Central memory CD8-positive, alpha-beta T cell (primary cell): ENCODE measurements at regions not wholly inside any gene's neighbourhood (a gene's known extent, or its start where the extent isn't known, plus 50 kb on each side); places are given as distances from the start of the nearest gene placed in this dataset.

Experiments used
- ATAC-seq: fragments of 150-1000 bp; cut with Tn5 transposase; replicated peaks from 2 replicates; pipeline ENCODE4 v1.10.0; 2022; ENCODE audit warnings: mild to moderate bottlenecking, moderate FRiP score, moderate number of reproducible peaks; ENCODE audit not compliant: poor library complexity, severe bottlenecking; ENCODE audit errors: extremely low read depth
- DNase-seq, 2 donors: peaks; one replicate each; pipeline ENCODE4 v3.0.0; 2021; ENCODE audit warnings: low spot score in 2 of 2
- H3K27ac Mint-ChIP-seq: one replicate; pipeline ENCODE4 v1.8.0; 2022; ENCODE audit warnings: low read depth, mild to moderate bottlenecking, moderate library complexity, mixed read lengths
- H3K27me3 Mint-ChIP-seq: one replicate; pipeline ENCODE4 v1.8.0; 2022; ENCODE audit warnings: mixed read lengths
- H3K36me3 Mint-ChIP-seq: one replicate; pipeline ENCODE4 v1.8.0; 2022; ENCODE audit warnings: mild to moderate bottlenecking, moderate library complexity, mixed read lengths; ENCODE audit not compliant: insufficient read depth
- H3K4me1 Mint-ChIP-seq: one replicate; pipeline ENCODE4 v1.8.0; 2022; ENCODE audit warnings: mixed read lengths
- H3K4me3 Mint-ChIP-seq: one replicate; pipeline ENCODE4 v1.8.0; 2022; ENCODE audit warnings: mild to moderate bottlenecking, moderate library complexity, mixed read lengths
- H3K9me3 Mint-ChIP-seq: one replicate; pipeline ENCODE4 v1.8.0; 2022; ENCODE audit warnings: mixed read lengths

DNA sequence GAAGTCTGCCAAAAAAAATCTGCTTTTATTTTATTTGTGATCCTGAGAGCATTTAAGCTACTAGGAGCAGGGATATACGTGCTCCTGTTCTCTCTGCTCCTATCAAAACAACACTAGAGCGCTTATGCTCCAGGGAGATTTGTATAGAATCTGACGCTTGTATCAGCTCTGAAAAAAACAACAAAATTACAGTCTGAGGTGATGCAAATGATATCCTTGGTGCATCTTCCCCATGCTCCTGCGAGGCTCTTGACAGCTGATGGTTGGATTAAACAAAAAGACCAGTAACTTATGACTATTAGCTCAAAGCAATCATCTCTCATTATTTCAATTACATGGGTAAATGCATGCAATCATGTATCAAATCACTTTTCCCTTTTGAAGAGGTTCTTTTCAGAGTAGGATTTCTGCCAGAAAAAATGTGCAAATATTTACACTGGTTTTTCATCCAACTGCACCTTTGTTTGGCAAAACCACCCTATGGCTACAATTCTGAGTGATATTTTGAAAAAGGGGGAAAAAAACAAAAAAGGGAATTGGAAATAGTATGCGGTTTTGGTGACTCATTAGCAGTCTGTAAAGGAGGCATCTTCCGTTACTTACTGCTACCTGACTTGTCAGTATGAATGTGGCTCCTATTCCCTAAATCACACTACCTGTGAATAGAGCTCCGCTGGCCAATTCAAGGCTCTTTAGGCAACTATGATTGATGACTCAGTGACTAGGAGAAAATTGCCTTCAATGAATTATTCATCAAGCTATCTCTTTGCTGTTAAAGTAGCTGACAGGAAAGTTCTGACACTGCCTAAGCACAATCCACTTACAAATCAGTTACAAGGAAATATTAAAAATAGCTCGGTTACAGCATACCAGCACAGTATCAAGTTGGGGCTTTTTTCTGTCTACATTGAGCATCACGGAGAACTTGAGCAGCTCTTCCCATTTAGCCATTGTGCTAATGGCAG lies 450.0 kb downstream of the FOXG1 start:
- Mint-ChIP-seq H3K9me3 (peaks cover 6% of the 10 kb centered on the region), H3K36me3 (no peaks in the 10 kb centered on the region), H3K27ac (no peak overlapping the region), H3K4me3 (no peak overlapping the region), H3K4me1 (no peaks in the 10 kb centered on the region), H3K27me3 (no peaks in the 10 kb centered on the region)
- ATAC-seq, result no peak
- DNase-seq, result no peak

DNA sequence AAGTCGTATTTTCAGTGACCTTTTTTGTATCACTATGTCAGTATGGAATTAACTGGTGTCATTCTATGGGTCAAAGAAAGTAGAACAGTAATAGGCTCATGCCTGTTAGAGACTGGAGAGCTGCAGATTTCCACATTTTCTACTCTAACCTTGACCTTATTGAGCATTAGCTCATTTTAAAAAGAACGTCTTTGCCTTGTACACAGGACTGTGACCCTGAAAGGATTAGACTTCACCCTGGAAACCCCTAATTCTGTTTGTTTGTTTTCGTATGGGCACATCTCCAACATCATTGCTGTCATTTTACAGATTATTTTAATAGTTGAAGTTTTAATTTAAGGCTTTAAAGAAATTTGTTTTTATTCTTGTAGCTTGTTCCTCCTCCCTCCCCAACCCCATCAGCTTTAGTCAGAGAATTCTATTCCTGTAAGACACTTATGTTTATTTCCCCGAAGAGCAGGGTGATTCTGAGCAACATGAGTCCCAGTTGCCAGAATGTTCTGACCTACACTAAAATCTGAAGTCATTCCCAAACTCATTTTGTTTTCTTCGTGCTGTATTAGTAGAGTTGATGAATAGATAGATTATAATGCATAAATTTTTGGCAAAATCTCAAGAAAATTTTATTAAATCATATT lies 451.3 kb downstream of the FOXG1 start:
- Mint-ChIP-seq H3K27ac (no peak overlapping the region), H3K36me3 (no peaks in the 10 kb centered on the region), H3K4me1 (no peaks in the 10 kb centered on the region), H3K9me3 (peaks cover 6% of the 10 kb centered on the region), H3K27me3 (no peaks in the 10 kb centered on the region), H3K4me3 (no peak overlapping the region)
- DNase-seq, result no peak
- no peak for ATAC-seq

DNA sequence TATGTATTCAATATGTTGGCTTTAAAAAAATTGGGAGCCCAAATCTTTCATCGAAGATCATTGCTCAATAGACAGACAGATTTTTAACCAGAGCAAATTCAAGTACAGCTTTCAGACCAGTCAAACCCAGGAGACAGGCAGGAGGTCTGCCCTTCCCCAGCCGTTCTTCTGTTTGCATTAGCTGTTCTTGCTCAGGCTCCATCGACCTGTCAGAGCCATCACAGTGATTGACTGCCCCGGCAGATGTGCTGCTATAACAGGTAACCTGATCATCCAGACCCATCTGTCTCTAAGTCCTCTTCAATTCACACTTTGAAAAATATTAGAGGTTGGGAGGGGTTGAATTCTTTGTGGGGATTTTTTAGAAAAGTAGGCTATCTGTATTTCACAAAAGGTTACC lies 453.5 kb downstream of the FOXG1 start:
- no peak overlapping the region for H3K4me3 Mint-ChIP-seq
- no peaks in the 10 kb centered on the region for H3K27me3 Mint-ChIP-seq
- no peak for ATAC-seq
- no peak for DNase-seq
- H3K27ac Mint-ChIP-seq, result no peak overlapping the region
- peaks cover 8% of the 10 kb centered on the region for H3K9me3 Mint-ChIP-seq
- H3K36me3 Mint-ChIP-seq, result no peaks in the 10 kb centered on the region
- no peaks in the 10 kb centered on the region for H3K4me1 Mint-ChIP-seq

DNA sequence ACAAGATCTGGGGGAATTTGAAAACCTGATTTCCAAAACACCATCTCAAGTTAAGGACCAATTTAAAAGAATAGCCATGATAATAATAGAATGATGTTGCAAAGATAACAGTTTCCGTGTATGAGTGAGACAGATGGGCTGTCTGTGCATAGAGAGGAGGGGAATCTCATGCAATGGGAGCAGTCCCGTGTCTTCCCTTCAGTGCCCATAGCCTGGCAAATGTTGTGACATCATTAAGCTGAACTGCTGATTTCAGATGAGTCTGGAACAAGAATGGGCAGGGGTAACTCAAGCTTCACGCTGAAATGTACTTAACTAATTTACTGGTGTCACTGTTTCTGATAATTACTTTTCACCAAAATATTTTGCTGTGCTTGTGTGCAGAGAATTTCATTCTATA lies 454.0 kb downstream of the FOXG1 start:
- peaks cover 8% of the 10 kb centered on the region for H3K9me3 Mint-ChIP-seq
- no peaks in the 10 kb centered on the region for H3K36me3 Mint-ChIP-seq
- H3K4me1 Mint-ChIP-seq, result no peaks in the 10 kb centered on the region
- no peak overlapping the region for H3K4me3 Mint-ChIP-seq
- no peak overlapping the region for H3K27ac Mint-ChIP-seq
- no peaks in the 10 kb centered on the region for H3K27me3 Mint-ChIP-seq
- DNase-seq (no peak), ATAC-seq (no peak)

DNA sequence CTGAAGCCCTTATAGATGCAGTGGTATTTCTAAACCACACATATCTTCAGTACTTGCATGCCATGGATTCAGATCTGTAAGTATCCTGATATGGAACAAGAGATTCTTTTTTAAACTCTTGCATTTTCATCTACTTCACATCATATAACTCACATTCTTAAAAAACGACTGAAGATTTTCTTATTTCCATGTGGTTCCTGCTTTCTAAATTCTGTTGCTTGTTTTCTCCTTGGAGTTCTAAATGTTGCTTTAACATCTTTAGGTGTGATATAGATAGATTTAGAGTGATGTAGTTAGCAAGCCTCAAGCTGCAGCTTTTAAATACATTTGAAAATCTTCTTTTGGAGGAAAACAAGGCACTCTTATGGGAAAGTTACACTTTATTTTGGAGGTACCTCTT lies 455.4 kb downstream of the FOXG1 start:
- H3K27ac Mint-ChIP-seq, result no peak overlapping the region
- ATAC-seq, result no peak
- peaks cover 8% of the 10 kb centered on the region for H3K9me3 Mint-ChIP-seq
- H3K4me1 Mint-ChIP-seq, result no peaks in the 10 kb centered on the region
- no peaks in the 10 kb centered on the region for H3K36me3 Mint-ChIP-seq
- H3K4me3 Mint-ChIP-seq, result no peak overlapping the region
- no peak for DNase-seq
- no peaks in the 10 kb centered on the region for H3K27me3 Mint-ChIP-seq

DNA sequence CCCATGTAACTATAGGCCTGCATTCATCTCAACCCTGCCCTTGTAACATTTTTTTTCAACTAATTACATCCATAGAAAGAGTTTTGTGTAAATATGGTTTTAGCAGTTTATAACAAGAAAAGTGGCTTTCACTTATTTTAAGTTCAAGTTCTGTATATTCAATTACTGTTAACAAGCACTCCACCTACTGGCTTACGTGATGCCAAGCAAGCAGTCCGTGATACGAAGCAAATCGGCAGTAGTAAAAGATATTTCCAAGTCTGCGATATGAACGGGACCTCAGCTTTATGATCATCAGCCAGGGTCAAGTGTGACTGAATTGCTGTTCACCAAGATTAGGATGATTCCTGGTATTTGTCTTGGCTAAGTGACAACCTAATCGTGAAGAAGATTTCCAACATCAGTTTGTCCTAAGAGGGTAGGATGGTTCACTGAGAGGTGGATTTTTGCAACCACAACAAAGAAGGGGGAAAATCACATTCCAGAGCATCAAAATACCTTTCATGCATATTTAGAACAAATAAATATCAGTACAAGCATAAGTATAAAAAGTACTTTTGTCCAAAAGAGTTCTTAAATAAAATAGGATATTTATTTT lies 456.2 kb downstream of the FOXG1 start:
- Mint-ChIP-seq H3K27ac (no peak overlapping the region), H3K27me3 (no peaks in the 10 kb centered on the region), H3K9me3 (peaks cover 8% of the 10 kb centered on the region), H3K4me3 (no peak overlapping the region), H3K4me1 (no peaks in the 10 kb centered on the region), H3K36me3 (no peaks in the 10 kb centered on the region)
- ATAC-seq (no peak), DNase-seq (no peak)

DNA sequence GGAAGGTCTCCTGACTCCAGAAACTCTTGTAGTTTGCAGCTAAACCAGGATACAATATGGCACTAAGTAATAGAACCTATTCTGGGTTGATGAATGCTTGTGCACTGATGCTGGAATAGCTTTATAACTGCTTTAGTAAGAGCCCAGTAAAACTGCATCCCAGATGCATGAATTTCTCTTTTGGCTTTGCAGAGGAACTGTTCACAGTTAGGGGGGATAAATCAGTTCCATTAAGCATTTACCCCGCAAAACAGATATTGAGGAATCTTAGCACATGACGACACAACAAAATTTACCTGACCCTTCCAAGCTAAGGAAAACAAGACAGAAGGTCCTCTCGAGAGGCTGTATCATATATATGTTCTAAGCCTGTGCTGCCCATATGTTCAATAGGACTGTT lies 457.4 kb downstream of the FOXG1 start:
- no peaks in the 10 kb centered on the region for H3K36me3 Mint-ChIP-seq
- no peaks in the 10 kb centered on the region for H3K4me1 Mint-ChIP-seq
- no peak overlapping the region for H3K4me3 Mint-ChIP-seq
- ATAC-seq (no peak), DNase-seq (no peak)
- no peaks in the 10 kb centered on the region for H3K27me3 Mint-ChIP-seq
- no peak overlapping the region for H3K27ac Mint-ChIP-seq
- peaks cover 8% of the 10 kb centered on the region for H3K9me3 Mint-ChIP-seq

DNA sequence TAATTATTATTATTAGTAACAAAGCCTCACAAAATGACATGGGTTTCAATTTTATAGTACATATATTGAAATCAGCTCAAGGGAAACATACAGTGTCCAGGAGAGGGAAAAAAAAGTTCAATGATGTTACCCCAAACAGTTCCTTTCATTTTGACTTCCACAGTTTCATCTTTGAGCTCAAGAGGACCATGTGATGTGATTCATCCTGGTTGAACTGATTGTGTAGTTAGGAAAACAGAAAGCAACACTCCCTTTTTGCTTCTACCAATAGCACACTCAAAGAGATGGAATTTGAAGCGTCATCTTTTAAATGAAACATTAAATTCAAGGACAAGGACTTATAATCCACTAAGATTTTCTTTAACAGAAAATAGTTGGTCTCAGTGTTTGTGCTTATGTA lies 461.0 kb downstream of the FOXG1 start:
- no peaks in the 10 kb centered on the region for H3K36me3 Mint-ChIP-seq
- no peak overlapping the region for H3K27ac Mint-ChIP-seq
- H3K4me1 Mint-ChIP-seq, result no peaks in the 10 kb centered on the region
- DNase-seq, result no peak
- peaks cover 8% of the 10 kb centered on the region for H3K9me3 Mint-ChIP-seq
- ATAC-seq, result no peak
- H3K4me3 Mint-ChIP-seq, result no peak overlapping the region
- no peaks in the 10 kb centered on the region for H3K27me3 Mint-ChIP-seq

DNA sequence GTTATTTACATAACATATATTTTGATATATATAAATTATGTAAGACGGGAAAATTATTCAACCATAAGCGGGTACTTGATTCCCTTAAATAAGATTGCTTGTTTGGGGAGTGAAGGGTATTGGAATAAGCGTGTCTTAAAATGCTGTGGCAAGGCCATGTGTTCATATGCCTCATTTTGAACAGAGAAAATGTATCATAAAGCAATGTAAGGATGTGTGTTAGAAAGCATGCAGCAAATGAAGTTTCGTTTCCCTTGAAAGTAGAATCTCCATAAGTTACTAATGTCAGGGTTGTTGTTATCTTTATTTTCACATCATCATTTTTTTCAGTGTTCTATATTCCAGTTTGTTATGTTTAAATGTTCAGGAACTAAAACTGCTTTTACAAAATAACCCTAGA lies 465.6 kb downstream of the FOXG1 start:
- Mint-ChIP-seq H3K9me3 (peaks cover under 1% of the 10 kb centered on the region), H3K27me3 (no peaks in the 10 kb centered on the region), H3K36me3 (no peaks in the 10 kb centered on the region), H3K4me1 (no peaks in the 10 kb centered on the region), H3K4me3 (no peak overlapping the region), H3K27ac (no peak overlapping the region)
- no peak for DNase-seq
- ATAC-seq, result no peak

DNA sequence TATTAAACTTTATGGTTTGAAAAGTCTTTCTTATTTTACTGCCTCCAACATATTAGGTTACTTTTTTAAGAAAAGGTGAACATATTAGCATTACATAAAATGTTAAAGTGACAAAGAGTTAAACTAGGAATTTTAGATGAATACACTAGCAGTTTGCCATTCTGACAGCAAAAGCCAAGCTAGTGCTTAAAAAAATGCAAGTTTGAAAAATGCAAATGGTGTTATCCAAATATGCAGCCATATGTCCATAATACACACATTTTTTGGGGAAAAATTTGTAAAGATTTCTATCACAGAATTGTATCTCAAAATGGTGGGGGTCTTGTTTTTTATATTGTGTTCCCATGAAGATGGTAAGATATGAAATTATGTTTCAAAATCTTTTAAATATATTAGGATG lies 466.1 kb downstream of the FOXG1 start:
- Mint-ChIP-seq H3K4me3 (no peak overlapping the region), H3K27ac (no peak overlapping the region)
- no peak for ATAC-seq

DNA sequence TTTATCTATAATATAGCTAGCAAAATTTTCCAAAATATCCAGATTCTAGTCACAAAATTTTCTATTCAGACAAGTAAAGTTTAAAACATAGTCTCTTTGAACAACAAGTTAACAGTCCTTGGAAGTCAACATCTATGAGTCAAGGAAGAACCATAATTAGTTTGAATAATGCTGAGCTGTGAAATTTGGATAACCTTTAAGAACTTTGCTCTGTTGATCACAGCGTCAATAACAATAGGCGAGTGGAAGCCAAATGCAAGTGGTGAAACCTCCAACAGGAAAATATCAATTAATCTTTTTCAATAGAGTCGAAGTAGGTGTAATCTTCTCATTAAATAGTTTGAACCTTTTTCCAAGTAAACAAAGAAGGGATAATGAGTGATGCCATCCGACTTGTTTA lies 466.6 kb downstream of the FOXG1 start:
- Mint-ChIP-seq H3K4me1 (no peaks in the 10 kb centered on the region), H3K27ac (no peak overlapping the region), H3K36me3 (no peaks in the 10 kb centered on the region), H3K9me3 (peaks cover 6% of the 10 kb centered on the region), H3K27me3 (no peaks in the 10 kb centered on the region), H3K4me3 (no peak overlapping the region)
- DNase-seq, result no peak
- ATAC-seq, result no peak

More for the DNA sequence above, 466.1 kb downstream of the FOXG1 start:
- DNase-seq, result no peak
- Mint-ChIP-seq H3K36me3 (no peaks in the 10 kb centered on the region), H3K9me3 (peaks cover 6% of the 10 kb centered on the region), H3K4me1 (no peaks in the 10 kb centered on the region), H3K27me3 (no peaks in the 10 kb centered on the region)

DNA sequence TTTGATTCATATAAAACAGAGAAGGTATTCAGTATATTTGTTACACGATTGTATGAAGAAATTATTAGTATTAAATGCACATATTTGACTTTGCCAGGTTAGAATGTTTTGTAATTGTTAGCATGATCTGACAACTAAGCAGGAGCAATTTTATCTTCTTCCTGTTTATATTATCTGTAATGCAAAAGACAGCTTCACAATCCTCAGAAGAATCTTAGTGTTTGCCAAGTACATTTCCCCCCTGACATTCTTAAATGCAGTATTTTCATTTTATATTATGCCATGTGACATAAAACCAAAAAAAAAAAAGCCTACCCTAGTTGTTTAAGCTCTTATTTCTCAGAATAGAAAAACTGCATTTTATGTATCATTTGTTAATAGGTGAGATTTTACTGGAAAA lies 469.4 kb downstream of the FOXG1 start:
- Mint-ChIP-seq H3K4me1 (no peaks in the 10 kb centered on the region), H3K27ac (no peak overlapping the region), H3K9me3 (peaks cover 6% of the 10 kb centered on the region), H3K4me3 (no peak overlapping the region), H3K27me3 (no peaks in the 10 kb centered on the region), H3K36me3 (no peaks in the 10 kb centered on the region)
- DNase-seq, result no peak
- ATAC-seq, result no peak

DNA sequence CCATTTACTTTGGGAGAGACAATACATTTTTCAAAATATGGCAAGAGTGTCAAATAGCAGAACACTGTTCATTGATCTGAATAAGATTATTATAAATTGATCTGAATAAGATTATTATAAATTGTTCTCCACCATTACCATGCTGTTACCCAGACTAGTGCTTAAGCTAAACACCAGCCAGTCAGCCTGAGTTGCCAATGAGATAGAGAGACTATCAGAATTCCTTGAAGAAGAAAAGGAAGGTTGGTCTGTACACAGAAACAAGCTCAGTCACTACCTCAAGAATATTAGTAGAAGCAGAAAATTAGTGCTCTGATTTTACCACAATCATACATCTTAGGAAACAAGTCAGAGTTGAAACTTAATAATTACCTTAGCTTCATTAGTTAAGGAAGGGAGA lies 469.8 kb downstream of the FOXG1 start:
- Mint-ChIP-seq H3K4me3 (no peak overlapping the region), H3K36me3 (no peaks in the 10 kb centered on the region), H3K9me3 (peaks cover 6% of the 10 kb centered on the region), H3K4me1 (no peaks in the 10 kb centered on the region), H3K27ac (no peak overlapping the region), H3K27me3 (no peaks in the 10 kb centered on the region)
- no peak for ATAC-seq
- DNase-seq, result no peak
